ENCODE measurements at regions not wholly inside any gene's neighbourhood (a gene's known extent, or its start where the extent isn't known, plus 50 kb on each side); places are given as distances from the start of the nearest gene placed in this dataset.

- H3K4me3 ChIP-seq (ENCODE audit: low read depth, poor library complexity, severe bottlenecking): no peak overlapping the region
- intact Hi-C loops (cut with DNase I; ENCODE audit: low total_unique reads): no loop called here
- TF ChIP-seq POLR2A (IDR thresholded peaks at IDR 0.05): no peak
- TF ChIP-seq, protein P1, sequence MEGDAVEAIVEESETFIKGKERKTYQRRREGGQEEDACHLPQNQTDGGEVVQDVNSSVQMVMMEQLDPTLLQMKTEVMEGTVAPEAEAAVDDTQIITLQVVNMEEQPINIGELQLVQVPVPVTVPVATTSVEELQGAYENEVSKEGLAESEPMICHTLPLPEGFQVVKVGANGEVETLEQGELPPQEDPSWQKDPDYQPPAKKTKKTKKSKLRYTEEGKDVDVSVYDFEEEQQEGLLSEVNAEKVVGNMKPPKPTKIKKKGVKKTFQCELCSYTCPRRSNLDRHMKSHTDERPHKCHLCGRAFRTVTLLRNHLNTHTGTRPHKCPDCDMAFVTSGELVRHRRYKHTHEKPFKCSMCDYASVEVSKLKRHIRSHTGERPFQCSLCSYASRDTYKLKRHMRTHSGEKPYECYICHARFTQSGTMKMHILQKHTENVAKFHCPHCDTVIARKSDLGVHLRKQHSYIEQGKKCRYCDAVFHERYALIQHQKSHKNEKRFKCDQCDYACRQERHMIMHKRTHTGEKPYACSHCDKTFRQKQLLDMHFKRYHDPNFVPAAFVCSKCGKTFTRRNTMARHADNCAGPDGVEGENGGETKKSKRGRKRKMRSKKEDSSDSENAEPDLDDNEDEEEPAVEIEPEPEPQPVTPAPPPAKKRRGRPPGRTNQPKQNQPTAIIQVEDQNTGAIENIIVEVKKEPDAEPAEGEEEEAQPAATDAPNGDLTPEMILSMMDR (IDR thresholded peaks at IDR 0.05): no peak
- DNase-seq (ENCODE audit: low spot score in 2 of 2): no peak
- 80 to 90% methylated on average over 1 of the region's 1 CpG for WGBS, 2 donors
These were observed 174.5 kb downstream of the OPA1 start for GRCh38 chr3:193767353-193768069.

GRCh38 chr3:193768070-193768394 lies 175.0 kb downstream of the OPA1 start:
- intact Hi-C loops (cut with DNase I; ENCODE audit: low total_unique reads): no loop called here
- 64 to 70% methylated on average over 2 of the region's 2 CpGs for WGBS, 2 donors
- TF ChIP-seq POLR2A (IDR thresholded peaks at IDR 0.05): no peak
- TF ChIP-seq, protein P1 (IDR thresholded peaks at IDR 0.05): no peak
- no peak for DNase-seq (ENCODE audit: low spot score in 2 of 2)
- no peak overlapping the region for H3K4me3 ChIP-seq (ENCODE audit: low read depth, poor library complexity, severe bottlenecking)

GRCh38 chr3:193769437-193769836 lies 176.4 kb downstream of the OPA1 start:
- no peak for TF ChIP-seq POLR2A (IDR thresholded peaks at IDR 0.05)
- TF ChIP-seq, protein P1 (IDR thresholded peaks at IDR 0.05): no peak
- H3K4me3 ChIP-seq (ENCODE audit: low read depth, poor library complexity, severe bottlenecking): no peak overlapping the region
- DNase-seq (ENCODE audit: low spot score in 2 of 2): no peak
- intact Hi-C loops (cut with DNase I; ENCODE audit: low total_unique reads): no loop called here
- 91 to 94% methylated on average over 2 of the region's 2 CpGs for WGBS, 2 donors

GRCh38 chr3:193771011-193771652 lies 178.1 kb downstream of the OPA1 start:
- intact Hi-C loops (cut with DNase I; ENCODE audit: low total_unique reads): no loop called here
- no peak overlapping the region for H3K4me3 ChIP-seq (ENCODE audit: low read depth, poor library complexity, severe bottlenecking)
- 94 to 96% methylated on average over 20 of the region's 20 CpGs for WGBS, 2 donors
- no peak for DNase-seq (ENCODE audit: low spot score in 2 of 2)
- TF ChIP-seq, protein P1 (IDR thresholded peaks at IDR 0.05): no peak
- no peak for TF ChIP-seq POLR2A (IDR thresholded peaks at IDR 0.05)

- TF ChIP-seq, protein P1 (IDR thresholded peaks at IDR 0.05): no peak
- no peak for TF ChIP-seq POLR2A (IDR thresholded peaks at IDR 0.05)
- H3K4me3 ChIP-seq (ENCODE audit: low read depth, poor library complexity, severe bottlenecking): no peak overlapping the region
- DNase-seq (ENCODE audit: low spot score in 2 of 2): no peak
- 95% methylated on average over 18 of the region's 18 CpGs for WGBS, 2 donors
- intact Hi-C loops (cut with DNase I; ENCODE audit: low total_unique reads): no loop called here
These were observed 178.8 kb downstream of the OPA1 start for GRCh38 chr3:193771653-193772421.

Measured in lower leg skin (tissue), 4 donors.